ENCODE measurements at regions not wholly inside any gene's neighbourhood (a gene's known extent, or its start where the extent isn't known, plus 50 kb on each side); places are given as distances from the start of the nearest gene placed in this dataset.

DNA sequence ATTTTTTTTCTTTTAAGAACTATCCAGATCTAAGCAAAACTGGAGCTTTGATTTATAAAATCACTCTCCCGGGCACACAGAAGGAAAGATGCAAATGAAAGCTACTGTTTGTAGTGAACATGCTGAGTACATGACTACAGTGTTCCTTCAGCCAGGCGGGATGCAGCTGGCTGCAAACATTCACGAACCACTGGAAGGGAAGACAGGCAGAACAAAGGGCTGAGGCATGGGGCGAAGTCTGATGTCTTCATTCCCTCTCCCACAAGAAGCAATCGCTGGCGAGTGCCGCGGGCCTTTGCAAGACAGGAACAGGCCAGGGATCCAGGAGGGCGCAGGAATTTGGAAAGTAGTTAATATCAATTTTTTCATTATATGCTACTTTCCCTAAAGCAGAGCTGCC lies 257.9 kb upstream of the AJAP1 start:
- TF ChIP-seq, protein P1, sequence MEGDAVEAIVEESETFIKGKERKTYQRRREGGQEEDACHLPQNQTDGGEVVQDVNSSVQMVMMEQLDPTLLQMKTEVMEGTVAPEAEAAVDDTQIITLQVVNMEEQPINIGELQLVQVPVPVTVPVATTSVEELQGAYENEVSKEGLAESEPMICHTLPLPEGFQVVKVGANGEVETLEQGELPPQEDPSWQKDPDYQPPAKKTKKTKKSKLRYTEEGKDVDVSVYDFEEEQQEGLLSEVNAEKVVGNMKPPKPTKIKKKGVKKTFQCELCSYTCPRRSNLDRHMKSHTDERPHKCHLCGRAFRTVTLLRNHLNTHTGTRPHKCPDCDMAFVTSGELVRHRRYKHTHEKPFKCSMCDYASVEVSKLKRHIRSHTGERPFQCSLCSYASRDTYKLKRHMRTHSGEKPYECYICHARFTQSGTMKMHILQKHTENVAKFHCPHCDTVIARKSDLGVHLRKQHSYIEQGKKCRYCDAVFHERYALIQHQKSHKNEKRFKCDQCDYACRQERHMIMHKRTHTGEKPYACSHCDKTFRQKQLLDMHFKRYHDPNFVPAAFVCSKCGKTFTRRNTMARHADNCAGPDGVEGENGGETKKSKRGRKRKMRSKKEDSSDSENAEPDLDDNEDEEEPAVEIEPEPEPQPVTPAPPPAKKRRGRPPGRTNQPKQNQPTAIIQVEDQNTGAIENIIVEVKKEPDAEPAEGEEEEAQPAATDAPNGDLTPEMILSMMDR (IDR thresholded peaks at IDR 0.05), result no peak
- TF ChIP-seq POLR2A (IDR thresholded peaks at IDR 0.05), result no peak
